OCI-LY3 (cell line): ENCODE measurements at regions not wholly inside any gene's neighbourhood (a gene's known extent, or its start where the extent isn't known, plus 50 kb on each side); places are given as distances from the start of the nearest gene placed in this dataset.

Experiments
- CTCF ChIP-seq: fragments of 200-600, 300-600 bp; sonication (generic); IDR thresholded peaks from 2 replicates; pipeline ENCODE4 v1.5.1; 2014; ENCODE audit warnings: antibody characterized with exemption, low read length, low read depth
- EZH2phosphoT487 ChIP-seq: fragments of 200-600 bp; shearing (Covaris generic); IDR thresholded peaks from 2 replicates; pipeline ENCODE4 v1.6.1; 2018; ENCODE audit warnings: antibody characterized with exemption, mixed run types, low read depth

- no peak for TF ChIP-seq CTCF
- no peak for TF ChIP-seq EZH2phosphoT487
These were observed 134.2 kb upstream of the HDGFL1 start for GRCh38 chr6:22435151-22435550.
